OCI-LY3 (cell line): ENCODE measurements at regions not wholly inside any gene's neighbourhood (a gene's known extent, or its start where the extent isn't known, plus 50 kb on each side); places are given as distances from the start of the nearest gene placed in this dataset.

ENCODE experiments used
- CTCF ChIP-seq: fragments of 200-600, 300-600 bp; sonication (generic); IDR thresholded peaks from 2 replicates; pipeline ENCODE4 v1.5.1; 2014; ENCODE audit warnings: antibody characterized with exemption, low read length, low read depth
- EZH2phosphoT487 ChIP-seq: fragments of 200-600 bp; shearing (Covaris generic); IDR thresholded peaks from 2 replicates; pipeline ENCODE4 v1.6.1; 2018; ENCODE audit warnings: antibody characterized with exemption, mixed run types, low read depth

- TF ChIP-seq CTCF (no peak), EZH2phosphoT487 (no peak)
Observed at GRCh38 chr15:47991357-47991756, 129.4 kb upstream of the SLC24A5 start.
